ENCODE measurements at regions not wholly inside any gene's neighbourhood (a gene's known extent, or its start where the extent isn't known, plus 50 kb on each side); places are given as distances from the start of the nearest gene placed in this dataset.

- H3K9ac ChIP-seq (ENCODE audit: low read depth in 1 of 2, low read length in 2 of 2), result no peak overlapping the region
- H3K4me1 ChIP-seq (ENCODE audit: control insufficient read depth in 4 of 4, insufficient read depth in 4 of 4, low read length in 3 of 4), result peaks cover 0 to 22% (median 14%) of the 10 kb centered on the region in 4 donors
- WGBS, result 60% methylated on average over 3 of the region's 3 CpGs
- H3K27ac ChIP-seq (ENCODE audit: low read depth in 1 of 2, low read length in 2 of 2), result no peak overlapping the region
- no peaks in the 10 kb centered on the region for H3K36me3 ChIP-seq (ENCODE audit: control insufficient read depth in 4 of 4, insufficient read depth in 3 of 4, low read depth in 1 of 4, low read length in 3 of 4)
- no peaks in the 10 kb centered on the region for H3K9me3 ChIP-seq (ENCODE audit: control insufficient read depth in 4 of 4, low read length in 3 of 4)
- no peak for TF ChIP-seq NR2F2 (IDR thresholded peaks at IDR 0.05)
- no peak for TF ChIP-seq MAX (IDR thresholded peaks at IDR 0.05)
- TF ChIP-seq ZBTB33 (IDR thresholded peaks at IDR 0.05), result no peak
- TF ChIP-seq YY1 (IDR thresholded peaks at IDR 0.05), result no peak
- TF ChIP-seq SP1 (IDR thresholded peaks at IDR 0.05), result no peak
- no peak for TF ChIP-seq HNF4A (conservative IDR thresholded peaks at IDR 0.05)
- no peak for TF ChIP-seq FOXA2 (IDR thresholded peaks at IDR 0.05)
- TF ChIP-seq RXRA (IDR thresholded peaks at IDR 0.05), result no peak
- TF ChIP-seq EGR1 (IDR thresholded peaks at IDR 0.05; ENCODE audit: low read depth in 2 of 2), result no peak
- TF ChIP-seq ATF3 (IDR thresholded peaks at IDR 0.05), result no peak
- TF ChIP-seq TAF1 (conservative IDR thresholded peaks at IDR 0.05), result no peak
- TF ChIP-seq HNF4G (IDR thresholded peaks at IDR 0.05), result no peak
- TF ChIP-seq JUND (IDR thresholded peaks at IDR 0.05), result no peak
- no peak for TF ChIP-seq REST (IDR thresholded peaks at IDR 0.05)
- no peak for TF ChIP-seq FOXA1 (IDR thresholded peaks at IDR 0.05)
- no peak for TF ChIP-seq GABPA (IDR thresholded peaks at IDR 0.05 in 1 of 2, conservative IDR thresholded peaks at IDR 0.05 in 1 of 2)
- TF ChIP-seq RAD21 (IDR thresholded peaks at IDR 0.05), result no peak
- no peak for TF ChIP-seq CTCF (IDR thresholded peaks at IDR 0.05; ENCODE audit: low read depth, low read length, missing input control)
- H3K27me3 ChIP-seq (ENCODE audit: control insufficient read depth in 4 of 4, insufficient read depth in 4 of 4, low read length in 3 of 4), result no peaks in the 10 kb centered on the region
- no peak for DNase-seq (ENCODE audit: low spot score)
- no peak overlapping the region for H3K4me3 ChIP-seq (ENCODE audit: low read depth in 1 of 3, low read length in 3 of 3)
Measured at GRCh38 chr10:29858702-29859267, 200.6 kb downstream of the JCAD start.
